PC-3 (cell line): ENCODE measurements at regions not wholly inside any gene's neighbourhood (a gene's known extent, or its start where the extent isn't known, plus 50 kb on each side); places are given as distances from the start of the nearest gene placed in this dataset.

ENCODE experiments used
- CTCF ChIP-seq: fragments of 300-600 bp; sonication (generic); conservative IDR thresholded peaks from 2 replicates; pipeline ENCODE4 v1.5.1; 2017; ENCODE audit warnings: antibody characterized with exemption, low read depth, mild to moderate bottlenecking, low read length
- EZH2phosphoT487 ChIP-seq: fragments of 300-600 bp; sonication (generic); IDR thresholded peaks from 2 replicates; pipeline ENCODE4 v1.6.1; 2018; ENCODE audit warnings: mild to moderate bottlenecking, antibody characterized with exemption, low read length, borderline replicate concordance

- TF ChIP-seq CTCF: no peak
- TF ChIP-seq EZH2phosphoT487: no peak
Observed at GRCh38 chr6:169994739-169995138, 243.3 kb downstream of the ERMARD start.
